H1 (cell line): ENCODE measurements at regions not wholly inside any gene's neighbourhood (a gene's known extent, or its start where the extent isn't known, plus 50 kb on each side); places are given as distances from the start of the nearest gene placed in this dataset.

ENCODE experiments used
- CTCF ChIA-PET: fragments of 300-600 bp; sonication (Branson Sonifier 250); formaldehyde crosslinking; loops from one replicate; lab custom pipeline; 2021; ENCODE audit not compliant: partially characterized antibody; lab: Charles Lee
- POLR2A ChIA-PET: fragments of 300-600 bp; sonication (Branson Sonifier 250); formaldehyde crosslinking; loops from one replicate; lab custom pipeline; 2021; ENCODE audit warnings: inconsistent platforms; ENCODE audit not compliant: partially characterized antibody; lab: Charles Lee
- DNase-seq, 2 experiments: peaks; one replicate each; pipeline versions ENCODE4 v3.0.0 to v3.0.0-alpha.2; 2010 to 2022; ENCODE audit warnings: low spot score in 2 of 2, low read depth in 1 of 2, mixed read lengths in 1 of 2
- FAIRE-seq: peaks from 2 replicates; lab custom pipeline; 2011; peaks lifted over from hg19 to GRCh38; lab: Jason Lieb, UNC
- H2AFZ ChIP-seq: 2 replicates; pipeline ENCODE4 v1.8.1; 2012; ENCODE audit warnings: low read length, inconsistent platforms
- H2AK5ac ChIP-seq: 2 replicates; pipeline ENCODE4 v1.6.1; 2013; ENCODE audit warnings: low read depth, low read length
- H2BK120ac ChIP-seq: replicated peaks from 2 replicates; pipeline ENCODE3; 2013; ENCODE audit warnings: low read depth, low read length, inconsistent platforms
- H2BK12ac ChIP-seq: 2 replicates; pipeline ENCODE4 v1.6.1; 2013; ENCODE audit warnings: low read depth, low read length
- H2BK15ac ChIP-seq: 2 replicates; pipeline ENCODE4 v1.6.1; 2013; ENCODE audit warnings: low read length
- H2BK20ac ChIP-seq: 2 replicates; pipeline ENCODE4 v1.6.1; 2013; ENCODE audit warnings: low read length
- H2BK5ac ChIP-seq: 2 replicates; pipeline ENCODE4 v1.6.1; 2013; ENCODE audit warnings: low read depth, low read length
- H3K14ac ChIP-seq: 2 replicates; pipeline ENCODE4 v1.6.1; 2013; ENCODE audit warnings: inconsistent platforms; ENCODE audit not compliant: insufficient read length
- H3K18ac ChIP-seq: 2 replicates; pipeline ENCODE4 v1.6.1; 2013; ENCODE audit warnings: low read length; ENCODE audit errors: extremely low read depth
- H3K23ac ChIP-seq: 2 replicates; pipeline ENCODE4 v1.6.1; 2013; ENCODE audit warnings: inconsistent platforms; ENCODE audit not compliant: insufficient read length
- H3K23me2 ChIP-seq: 2 replicates; pipeline ENCODE4 v1.6.1; 2013; ENCODE audit warnings: low read depth, low read length
- H3K27ac ChIP-seq: 2 replicates; pipeline ENCODE4 v1.6.1; 2011; ENCODE audit warnings: low read depth, low read length, inconsistent platforms
- H3K27me3 ChIP-seq, 4 experiments: replicated peaks in 1 of 4; 1 replicate in 1 of 4; 2 replicates in 3 of 4; pipeline versions ENCODE4 v1.6.1 to v1.8.1; 2011 to 2013; ENCODE audit warnings: low read length in 3 of 4, mild to moderate bottlenecking in 3 of 4, inconsistent platforms in 2 of 4, mixed read lengths in 2 of 4, moderate library complexity in 1 of 4; ENCODE audit not compliant: control insufficient read depth in 3 of 4, insufficient read depth in 3 of 4; ENCODE audit errors: extremely low read depth in 1 of 4
- H3K36me3 ChIP-seq, 4 experiments: 2 replicates each; pipeline versions ENCODE4 v1.6.1 to v1.8.1; 2011 to 2013; ENCODE audit warnings: mild to moderate bottlenecking in 4 of 4, low read length in 3 of 4, moderate library complexity in 2 of 4, control low read depth in 1 of 4, inconsistent platforms in 1 of 4; ENCODE audit not compliant: insufficient read depth in 4 of 4, control insufficient read depth in 2 of 4
- H3K4ac ChIP-seq: replicated peaks from 2 replicates; pipeline ENCODE3; 2013; ENCODE audit warnings: low read length, low read depth, mixed read lengths, inconsistent platforms; ENCODE audit not compliant: insufficient read length
- H3K4me1 ChIP-seq, 4 experiments: replicated peaks in 1 of 4; 1 replicate in 1 of 4; 2 replicates in 3 of 4; pipeline versions ENCODE4 v1.6.1 to v1.8.1; 2011 to 2013; ENCODE audit warnings: low read length in 3 of 4, inconsistent platforms in 2 of 4, mixed read lengths in 1 of 4; ENCODE audit not compliant: insufficient read depth in 4 of 4, control insufficient read depth in 3 of 4
- H3K4me2 ChIP-seq, 2 experiments: 2 replicates each; pipeline versions ENCODE4 v1.6.1 to v1.8.1; 2011 to 2013; ENCODE audit warnings: low read depth in 2 of 2, low read length in 2 of 2, control low read depth in 1 of 2, inconsistent platforms in 1 of 2, mild to moderate bottlenecking in 1 of 2; ENCODE audit not compliant: insufficient read depth in 1 of 2
- H3K4me3 ChIP-seq, 4 experiments: fragments of 200-600, 300-600 bp in 1 of 4; sonication (generic), shearing (Covaris generic), sonication (Bioruptor Twin) in 1 of 4; 2 replicates each; pipeline versions ENCODE4 v1.5.1 to v1.8.1; 2011 to 2016; ENCODE audit warnings: low read length in 4 of 4, low read depth in 3 of 4, control low read depth in 2 of 4, inconsistent platforms in 2 of 4, mild to moderate bottlenecking in 2 of 4, mixed read lengths in 1 of 4, moderate library complexity in 1 of 4; ENCODE audit not compliant: insufficient read depth in 2 of 4; ENCODE audit errors: extremely low read depth in 1 of 4
- H3K56ac ChIP-seq: replicated peaks from 2 replicates; pipeline ENCODE3; 2013; ENCODE audit warnings: low read depth, mild to moderate bottlenecking, mixed read lengths, low read length, inconsistent platforms; ENCODE audit not compliant: insufficient read length
- H3K79me1 ChIP-seq: 2 replicates; pipeline ENCODE4 v1.6.1; 2013; ENCODE audit warnings: low read depth, low read length, control low read depth
- H3K79me2 ChIP-seq, 2 experiments: 2 replicates each; pipeline versions ENCODE4 v1.6.1 to v1.8.1; 2012 to 2013; ENCODE audit warnings: low read length in 2 of 2, mild to moderate bottlenecking in 2 of 2, inconsistent platforms in 1 of 2; ENCODE audit not compliant: insufficient read depth in 2 of 2, control insufficient read depth in 1 of 2
- H3K9ac ChIP-seq, 4 experiments: replicated peaks in 1 of 4; 1 replicate in 1 of 4; 2 replicates in 3 of 4; pipeline versions ENCODE4 v1.6.1 to v1.8.1; 2011 to 2013; ENCODE audit warnings: low read depth in 3 of 4, low read length in 3 of 4, control low read depth in 2 of 4, mild to moderate bottlenecking in 2 of 4, moderate library complexity in 2 of 4, inconsistent platforms in 1 of 4; ENCODE audit errors: extremely low read depth in 1 of 4
- H3K9me3 ChIP-seq, 2 experiments: 2 replicates each; pipeline versions ENCODE4 v1.6.1 to v1.8.1; 2012 to 2013; ENCODE audit warnings: mild to moderate bottlenecking in 2 of 2, moderate library complexity in 2 of 2, control low read depth in 1 of 2, inconsistent platforms in 1 of 2, low read depth in 1 of 2, low read length in 1 of 2, mixed read lengths in 1 of 2; ENCODE audit not compliant: insufficient read depth in 2 of 2
- H4K20me1 ChIP-seq, 2 experiments: replicated peaks in 1 of 2; 2 replicates each; pipeline versions ENCODE3 to v1.8.1; 2011 to 2013; ENCODE audit warnings: inconsistent platforms in 2 of 2, low read length in 2 of 2, mild to moderate bottlenecking in 1 of 2; ENCODE audit not compliant: insufficient read depth in 2 of 2, control insufficient read depth in 1 of 2
- H4K5ac ChIP-seq: 2 replicates; pipeline ENCODE4 v1.6.1; 2013; ENCODE audit warnings: low read length, low read depth, mixed read lengths, inconsistent platforms; ENCODE audit not compliant: insufficient read length
- H4K8ac ChIP-seq: 2 replicates; pipeline ENCODE4 v1.8.0; 2013; ENCODE audit warnings: mild to moderate bottlenecking, moderate library complexity, low read length, inconsistent platforms; ENCODE audit not compliant: insufficient read depth; ENCODE audit errors: extremely low read depth
- H4K91ac ChIP-seq: replicated peaks from 2 replicates; pipeline ENCODE3; 2013; ENCODE audit warnings: low read length, mixed read lengths, inconsistent platforms; ENCODE audit not compliant: insufficient read length
- CBX5 ChIP-seq: fragments of 300-800, 300-1000 bp; sonication (generic); IDR thresholded peaks from 2 replicates; pipeline ENCODE4 v1.7.1; 2016; ENCODE audit warnings: antibody characterized with exemption, low read length, low read depth
- HDAC2 ChIP-seq, 2 experiments: fragments of 300-600 bp in 1 of 2; sonication (generic) in 1 of 2; IDR thresholded peaks; 2 replicates each; pipeline ENCODE4 v1.6.1; 2011 to 2012; ENCODE audit warnings: low read depth in 2 of 2, low read length in 2 of 2, mild to moderate bottlenecking in 2 of 2, moderate library complexity in 2 of 2, borderline replicate concordance in 1 of 2, inconsistent platforms in 1 of 2
- KDM1A ChIP-seq: fragments of 200-600, 300-600 bp; sonication (generic); IDR thresholded peaks from 2 replicates; pipeline ENCODE4 v1.7.1; 2016; ENCODE audit warnings: mild to moderate bottlenecking, low read length, borderline replicate concordance
- PHF8 ChIP-seq: fragments of 200-600 bp; sonication (generic); conservative IDR thresholded peaks from 2 replicates; pipeline ENCODE4 v1.7.1; 2012; ENCODE audit warnings: low read depth, mild to moderate bottlenecking, inconsistent platforms, low read length, moderate library complexity
- TCF12 ChIP-seq: IDR thresholded peaks from 2 replicates; pipeline ENCODE4 v1.6.1; 2011; ENCODE audit warnings: low read depth, mild to moderate bottlenecking, low read length
- WGBS, 2 experiments: shearing (Covaris generic) in 1 of 2; methylation state at CpG; one replicate each; pipeline versions ENCODE4 v1.1.6 to v1.1.7; 2013 to 2015; ENCODE audit warnings: low lambda C conversion rate in 2 of 2, mixed read lengths in 2 of 2, inconsistent platforms in 1 of 2, low coverage in 1 of 2, missing lambda C conversion rate in 1 of 2; ENCODE audit not compliant: insufficient replicate concordance in 2 of 2, insufficient coverage in 1 of 2, insufficient read length in 1 of 2; ENCODE audit errors: extremely low coverage in 1 of 2, missing lambda C conversion rate in 1 of 2; 5-methylcytosine and 5-hydroxymethylcytosine counted together
- TF ChIP-seq, protein P1 (sequence below): IDR thresholded peaks from 2 replicates; pipeline ENCODE4 v1.6.1; 2012; ENCODE audit warnings: inconsistent platforms

DNA sequence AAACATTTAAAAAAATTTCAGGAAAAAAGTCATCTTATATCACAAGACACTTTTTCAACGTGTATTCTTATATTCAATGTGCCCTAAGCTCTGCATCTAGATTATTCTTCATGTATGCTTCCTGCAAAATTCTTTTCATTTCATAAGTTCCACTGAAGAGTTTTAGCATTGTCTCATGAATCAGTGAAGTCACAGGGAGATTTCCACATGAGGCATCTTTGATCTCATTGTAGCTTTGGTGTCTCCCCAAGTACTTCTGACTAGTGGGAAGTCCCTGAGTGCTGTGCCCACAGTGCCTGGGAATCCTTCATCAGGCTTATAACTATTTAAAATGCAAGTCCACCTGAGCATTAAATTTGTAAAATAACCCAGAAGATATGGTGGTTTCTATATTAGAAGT lies 123.8 kb downstream of the MAD2L1 start:
- no peak overlapping the region for H2BK12ac ChIP-seq
- no peak overlapping the region for H3K56ac ChIP-seq
- no peak overlapping the region for H3K18ac ChIP-seq
- H3K79me1 ChIP-seq: no peaks in the 10 kb centered on the region
- no peak overlapping the region for H4K91ac ChIP-seq
- H3K4me1 ChIP-seq: no peaks in the 10 kb centered on the region
- H3K4me3 ChIP-seq: no peak overlapping the region
- no peak overlapping the region for H3K23ac ChIP-seq
- H2BK20ac ChIP-seq: no peak overlapping the region
- no peak overlapping the region for H3K9ac ChIP-seq
- no peak overlapping the region for H4K8ac ChIP-seq
- H3K14ac ChIP-seq: no peak overlapping the region
- no peaks in the 10 kb centered on the region for H3K9me3 ChIP-seq
- no peak overlapping the region for H2AFZ ChIP-seq
- H3K27ac ChIP-seq: no peak overlapping the region
- no peak overlapping the region for H2AK5ac ChIP-seq
- DNase-seq (no peak), FAIRE-seq (no peak)
- no peak overlapping the region for H2BK15ac ChIP-seq
- no peaks in the 10 kb centered on the region; the same call in 1 of the 2 replicates for H3K23me2 ChIP-seq
- no peaks in the 10 kb centered on the region for H3K36me3 ChIP-seq
- H3K4me2 ChIP-seq: no peak overlapping the region
- 70% methylated on average over 1 of the region's 1 CpG; no CpG with 5 or more reads in 1 of the 2 experiments for WGBS, 2 experiments
- no peaks in the 10 kb centered on the region for H3K27me3 ChIP-seq
- TF ChIP-seq KDM1A (no peak), CBX5 (no peak), TCF12 (no peak), HDAC2 (IDR thresholded peaks at IDR 0.05; ENCODE audit: borderline replicate concordance in 1 of 2, low read depth in 2 of 2, low read length in 2 of 2) (no peak), PHF8 (no peak)
- TF ChIP-seq, protein P1, sequence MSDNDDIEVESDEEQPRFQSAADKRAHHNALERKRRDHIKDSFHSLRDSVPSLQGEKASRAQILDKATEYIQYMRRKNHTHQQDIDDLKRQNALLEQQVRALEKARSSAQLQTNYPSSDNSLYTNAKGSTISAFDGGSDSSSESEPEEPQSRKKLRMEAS: no peak
- H3K4ac ChIP-seq: no peak overlapping the region
- no peaks in the 10 kb centered on the region for H3K79me2 ChIP-seq
- no peak overlapping the region for H2BK120ac ChIP-seq
- H4K5ac ChIP-seq: no peak overlapping the region
- ChIA-PET CTCF (interaction anchor here (1.1 kb wide), 1 partner anchor 76 kb away, joined by 3 read pairs; no protein-coding TSS in a partner anchor), POLR2A (no interaction called here)
- no peaks in the 10 kb centered on the region for H4K20me1 ChIP-seq
- H2BK5ac ChIP-seq: no peak overlapping the region
